HUES48 (cell line): ENCODE measurements at regions not wholly inside any gene's neighbourhood (a gene's known extent, or its start where the extent isn't known, plus 50 kb on each side); places are given as distances from the start of the nearest gene placed in this dataset.

ENCODE experiments used
- H3K27ac ChIP-seq: one replicate; pipeline ENCODE4 v1.7.0; 2013; ENCODE audit warnings: low read depth, low read length, inconsistent platforms
- H3K27me3 ChIP-seq: 2 replicates; pipeline ENCODE4 v1.6.1; 2013; ENCODE audit warnings: mild to moderate bottlenecking, low read length; ENCODE audit not compliant: control insufficient read depth, insufficient read depth
- H3K36me3 ChIP-seq: 2 replicates; pipeline ENCODE4 v1.6.1; 2013; ENCODE audit warnings: low read length; ENCODE audit not compliant: control insufficient read depth, insufficient read depth
- H3K4me1 ChIP-seq: 2 replicates; pipeline ENCODE4 v1.6.1; 2013; ENCODE audit warnings: mild to moderate bottlenecking, low read length; ENCODE audit not compliant: control insufficient read depth, insufficient read depth
- H3K4me3 ChIP-seq: 2 replicates; pipeline ENCODE4 v1.5.1; 2013; ENCODE audit warnings: mild to moderate bottlenecking, low read depth, low read length
- H3K9ac ChIP-seq: 2 replicates; pipeline ENCODE4 v1.6.1; 2013; ENCODE audit warnings: mild to moderate bottlenecking, low read depth, low read length, moderate library complexity
- H3K9me3 ChIP-seq: 2 replicates; pipeline ENCODE4 v1.6.1; 2013; ENCODE audit warnings: low read length; ENCODE audit not compliant: control insufficient read depth, insufficient read depth

DNA sequence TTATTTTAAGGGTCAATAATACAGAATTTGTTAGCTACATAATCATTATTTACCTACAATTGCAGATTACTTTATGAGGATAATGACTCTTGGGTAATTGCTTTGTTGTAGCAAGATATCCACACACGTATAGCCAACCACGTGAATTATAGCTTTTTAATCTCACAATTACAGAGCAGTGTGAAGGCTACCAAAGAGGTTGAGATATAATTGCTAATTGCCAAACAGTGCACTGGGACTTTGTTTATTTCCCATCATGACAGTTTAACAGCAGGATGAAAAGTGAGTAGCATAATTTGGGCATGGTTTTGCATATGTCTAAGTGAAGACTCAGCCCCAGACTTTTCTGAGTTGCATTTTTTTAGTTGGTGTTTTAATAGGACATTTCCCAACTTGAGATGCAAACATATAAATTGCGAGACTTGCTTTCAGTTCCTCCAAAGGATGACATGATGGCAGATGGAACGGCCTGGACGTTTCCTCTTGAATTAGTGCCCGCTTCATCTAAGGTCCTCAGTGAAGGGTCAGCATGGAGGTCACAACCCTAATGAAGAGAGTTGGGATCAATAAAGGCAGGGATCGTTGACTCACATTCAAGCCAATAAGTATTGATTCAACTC lies 180.7 kb upstream of the GPR26 start:
- Histone ChIP-seq H3K27me3 (no peaks in the 10 kb centered on the region), H3K4me3 (no peak overlapping the region), H3K9ac (no peak overlapping the region), H3K9me3 (no peaks in the 10 kb centered on the region), H3K4me1 (peaks cover 6% of the 10 kb centered on the region), H3K27ac (no peak overlapping the region), H3K36me3 (no peaks in the 10 kb centered on the region)

GRCh38 chr10:123488436-123488835 lies 177.7 kb upstream of the GPR26 start:
- Histone ChIP-seq H3K36me3 (no peaks in the 10 kb centered on the region), H3K9me3 (no peaks in the 10 kb centered on the region), H3K27ac (peak overlapping the region; percentile 21), H3K4me1 (peaks cover 23% of the 10 kb centered on the region), H3K27me3 (no peaks in the 10 kb centered on the region), H3K4me3 (no peak overlapping the region), H3K9ac (no peak overlapping the region)

GRCh38 chr10:123491364-123491763 lies 174.8 kb upstream of the GPR26 start:
- Histone ChIP-seq H3K9ac (no peak overlapping the region), H3K36me3 (no peaks in the 10 kb centered on the region), H3K9me3 (no peaks in the 10 kb centered on the region)

GRCh38 chr10:123492016-123492415 lies 174.1 kb upstream of the GPR26 start:
- H3K9me3 ChIP-seq, result no peaks in the 10 kb centered on the region
- H3K4me3 ChIP-seq, result no peak overlapping the region
- no peaks in the 10 kb centered on the region for H3K36me3 ChIP-seq
- H3K27me3 ChIP-seq, result no peaks in the 10 kb centered on the region
- no peak overlapping the region for H3K27ac ChIP-seq
- peaks cover 26% of the 10 kb centered on the region for H3K4me1 ChIP-seq
- no peak overlapping the region for H3K9ac ChIP-seq

More at GRCh38 chr10:123491364-123491763, 174.8 kb upstream of the GPR26 start:
- H3K27ac ChIP-seq, result no peak overlapping the region
- H3K27me3 ChIP-seq, result no peaks in the 10 kb centered on the region
- H3K4me3 ChIP-seq, result no peak overlapping the region
- H3K4me1 ChIP-seq, result peaks cover 23% of the 10 kb centered on the region

GRCh38 chr10:123494301-123494808 lies 171.8 kb upstream of the GPR26 start:
- no peak overlapping the region for H3K4me3 ChIP-seq
- no peak overlapping the region for H3K9ac ChIP-seq
- H3K27me3 ChIP-seq, result no peaks in the 10 kb centered on the region
- H3K9me3 ChIP-seq, result no peaks in the 10 kb centered on the region
- peaks cover 30% of the 10 kb centered on the region for H3K4me1 ChIP-seq
- H3K27ac ChIP-seq, result no peak overlapping the region
- H3K36me3 ChIP-seq, result no peaks in the 10 kb centered on the region

GRCh38 chr10:123496375-123496774 lies 169.8 kb upstream of the GPR26 start:
- H3K27ac ChIP-seq, result no peak overlapping the region
- peaks cover 34% of the 10 kb centered on the region for H3K4me1 ChIP-seq
- H3K9me3 ChIP-seq, result no peaks in the 10 kb centered on the region
- H3K27me3 ChIP-seq, result no peaks in the 10 kb centered on the region
- H3K4me3 ChIP-seq, result no peak overlapping the region
- no peaks in the 10 kb centered on the region for H3K36me3 ChIP-seq
- H3K9ac ChIP-seq, result no peak overlapping the region

DNA sequence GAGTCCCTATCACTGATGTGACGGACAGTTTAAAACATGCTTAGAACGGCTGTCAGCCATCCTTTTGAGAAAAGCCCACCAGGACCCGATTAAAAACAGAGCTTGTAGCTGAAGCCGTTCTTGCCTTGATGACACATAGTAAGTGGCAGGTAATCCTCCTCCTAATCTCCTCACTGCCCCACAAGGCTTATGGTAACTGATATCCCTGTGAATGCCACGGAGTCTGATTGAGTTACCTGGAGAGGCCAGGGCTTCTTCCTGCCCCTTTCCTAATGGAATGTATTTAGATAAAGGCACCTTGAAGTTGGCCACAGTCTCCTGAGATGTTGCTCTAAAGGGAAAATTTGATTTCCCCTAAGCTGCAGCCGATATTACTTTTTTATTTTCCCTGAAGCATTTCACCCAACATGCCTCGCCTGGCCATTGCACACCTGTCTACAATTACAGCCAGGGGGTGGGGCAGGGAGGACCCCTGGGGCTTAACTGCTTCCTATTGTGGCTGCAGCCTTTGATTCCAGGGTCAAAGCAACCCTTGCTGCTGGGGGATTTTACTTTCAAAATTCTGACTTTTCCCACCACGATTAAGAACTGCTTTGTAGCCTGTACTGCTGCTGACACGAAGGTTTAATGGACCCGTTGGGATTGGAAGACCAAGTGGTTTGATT lies 169.0 kb upstream of the GPR26 start:
- H3K27ac ChIP-seq, result no peak overlapping the region
- no peaks in the 10 kb centered on the region for H3K9me3 ChIP-seq
- no peaks in the 10 kb centered on the region for H3K36me3 ChIP-seq
- H3K27me3 ChIP-seq, result no peaks in the 10 kb centered on the region
- peaks cover 27% of the 10 kb centered on the region for H3K4me1 ChIP-seq
- no peak overlapping the region for H3K9ac ChIP-seq
- H3K4me3 ChIP-seq, result no peak overlapping the region

DNA sequence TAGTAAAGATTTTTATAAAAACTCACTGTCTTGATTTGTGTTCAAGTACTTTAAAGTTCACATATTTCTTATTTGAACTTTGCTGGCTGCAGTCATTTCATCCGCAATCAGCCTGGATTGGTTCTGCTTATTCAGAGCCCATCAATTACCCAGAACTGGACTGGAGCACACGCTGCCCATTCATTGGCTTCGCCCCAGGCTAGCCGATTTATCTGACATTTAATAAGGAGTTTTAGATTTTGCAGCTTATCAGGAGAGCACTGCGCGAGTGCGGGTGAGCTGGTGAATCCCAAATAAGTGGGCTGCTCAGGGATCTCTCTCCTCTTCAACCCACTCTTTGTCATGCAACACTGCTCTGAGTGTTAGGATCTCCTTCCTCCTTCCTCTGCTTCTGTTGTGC lies 166.0 kb upstream of the GPR26 start:
- Histone ChIP-seq H3K27me3 (no peaks in the 10 kb centered on the region), H3K4me1 (peaks cover 20% of the 10 kb centered on the region), H3K9ac (no peak overlapping the region)

DNA sequence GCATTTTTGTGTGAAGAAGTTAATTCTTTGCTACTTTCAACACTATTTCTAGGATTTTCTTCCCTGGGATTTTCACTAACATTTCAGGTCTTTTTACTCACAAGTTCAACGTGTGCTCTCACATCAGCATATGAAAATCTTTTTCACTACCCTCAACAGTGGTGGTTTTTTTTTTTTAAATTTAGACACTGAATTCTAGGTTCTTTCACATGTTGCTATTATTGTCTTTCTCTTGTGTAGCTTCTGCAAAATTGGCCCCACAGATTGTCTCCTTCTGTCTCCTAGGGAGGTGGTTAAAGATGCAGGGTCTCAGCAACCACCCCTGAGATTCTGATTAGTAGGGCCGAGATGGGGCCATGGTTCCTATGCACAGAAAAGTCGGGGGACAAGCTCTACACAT lies 165.0 kb upstream of the GPR26 start:
- Histone ChIP-seq H3K9me3 (no peaks in the 10 kb centered on the region), H3K4me1 (peaks cover 20% of the 10 kb centered on the region), H3K27me3 (no peaks in the 10 kb centered on the region), H3K27ac (no peak overlapping the region), H3K4me3 (no peak overlapping the region), H3K9ac (no peak overlapping the region), H3K36me3 (no peaks in the 10 kb centered on the region)

More for the DNA sequence above, 166.0 kb upstream of the GPR26 start:
- H3K4me3 ChIP-seq, result no peak overlapping the region
- no peaks in the 10 kb centered on the region for H3K36me3 ChIP-seq
- no peaks in the 10 kb centered on the region for H3K9me3 ChIP-seq
- H3K27ac ChIP-seq, result no peak overlapping the region

- H3K4me1 ChIP-seq, result peaks cover 7% of the 10 kb centered on the region; the same call in 1 of the 2 replicates
- no peak overlapping the region for H3K27ac ChIP-seq
- no peak overlapping the region for H3K9ac ChIP-seq
- H3K36me3 ChIP-seq, result no peaks in the 10 kb centered on the region
- no peaks in the 10 kb centered on the region for H3K27me3 ChIP-seq
- H3K9me3 ChIP-seq, result no peaks in the 10 kb centered on the region
- H3K4me3 ChIP-seq, result no peak overlapping the region
These were observed 163.2 kb upstream of the GPR26 start for GRCh38 chr10:123502983-123503382.

- no peaks in the 10 kb centered on the region for H3K36me3 ChIP-seq
- no peaks in the 10 kb centered on the region for H3K27me3 ChIP-seq
- H3K9me3 ChIP-seq, result no peaks in the 10 kb centered on the region
- H3K4me3 ChIP-seq, result no peak overlapping the region
- H3K9ac ChIP-seq, result no peak overlapping the region
- H3K4me1 ChIP-seq, result no peaks in the 10 kb centered on the region
- H3K27ac ChIP-seq, result no peak overlapping the region
These were observed 159.7 kb upstream of the GPR26 start for GRCh38 chr10:123506455-123506854.
